ENCODE measurements at regions not wholly inside any gene's neighbourhood (a gene's known extent, or its start where the extent isn't known, plus 50 kb on each side); places are given as distances from the start of the nearest gene placed in this dataset.

DNA sequence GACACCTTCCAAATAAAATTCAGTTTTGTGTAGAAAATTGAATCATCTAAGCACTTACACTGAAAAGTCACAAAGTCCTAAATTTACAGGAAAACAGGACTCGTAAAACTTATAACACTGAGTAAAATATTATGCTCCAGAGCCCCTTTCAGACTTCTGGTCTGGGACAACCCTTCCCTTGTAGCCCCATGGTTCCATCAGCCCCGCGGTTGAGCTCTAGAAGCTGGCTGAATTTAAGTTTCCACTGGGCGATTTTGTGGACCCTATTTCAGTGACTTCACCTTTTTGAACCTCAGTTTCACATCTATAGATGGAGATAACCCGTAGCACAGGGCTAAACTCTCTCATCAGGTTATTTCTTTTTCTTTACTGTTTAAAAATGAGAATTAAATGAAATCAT, 117.7 kb upstream of the BACH2 start:
- Histone ChIP-seq H3K27ac (ENCODE audit: low read depth, low read length) (no peak overlapping the region), H3K27me3 (ENCODE audit: control insufficient read depth, insufficient read depth, low read length) (peaks cover 5% of the 10 kb centered on the region), H3K4me3 (ENCODE audit: low read depth, low read length) (no peak overlapping the region), H3K9me3 (ENCODE audit: control insufficient read depth, insufficient read depth, low read length) (no peaks in the 10 kb centered on the region)
- no peak for DNase-seq (ENCODE audit: low read depth, low spot score)
- POLR2A ChIA-PET = interaction anchor here (1.5 kb wide), 1 partner anchor 11 kb away, joined by 3 read pairs; no protein-coding TSS in a partner anchor
- TF ChIP-seq CTCF (IDR thresholded peaks at IDR 0.05; ENCODE audit: low read depth, low read length) = no peak
- CTCF ChIA-PET = no interaction called here

- Histone ChIP-seq H3K27me3 (ENCODE audit: control insufficient read depth, insufficient read depth, low read length) (peaks cover 3% of the 10 kb centered on the region), H3K27ac (ENCODE audit: low read depth, low read length) (no peak overlapping the region), H3K4me3 (ENCODE audit: low read depth, low read length) (peak overlapping the region; percentile 39), H3K9me3 (ENCODE audit: control insufficient read depth, insufficient read depth, low read length) (no peaks in the 10 kb centered on the region)
- DNase-seq (ENCODE audit: low read depth, low spot score) = no peak
- POLR2A ChIA-PET = interaction anchor here (0.6 to 1.5 kb wide), 2 partner anchors 10 to 36 kb away, joined by 3 to 5 read pairs; no protein-coding TSS in a partner anchor
- no peak for TF ChIP-seq CTCF (IDR thresholded peaks at IDR 0.05; ENCODE audit: low read depth, low read length)
- CTCF ChIA-PET = no interaction called here
Observed at GRCh38 chr6:90413867-90414266, 117.2 kb upstream of the BACH2 start.

GRCh38 chr6:90413396-90413795, 116.8 kb upstream of the BACH2 start:
- ChIA-PET POLR2A (interaction anchor here (0.6 to 1.5 kb wide), 2 partner anchors 10 to 36 kb away, joined by 3 to 5 read pairs; no protein-coding TSS in a partner anchor), CTCF (interaction anchor here (1.0 kb wide), 1 partner anchor 21 kb away, joined by 4 read pairs; no protein-coding TSS in a partner anchor)
- Histone ChIP-seq H3K4me3 (ENCODE audit: low read depth, low read length) (peak overlapping the region; percentile 39), H3K27me3 (ENCODE audit: control insufficient read depth, insufficient read depth, low read length) (peaks cover 3% of the 10 kb centered on the region), H3K27ac (ENCODE audit: low read depth, low read length) (no peak overlapping the region), H3K9me3 (ENCODE audit: control insufficient read depth, insufficient read depth, low read length) (no peaks in the 10 kb centered on the region)
- DNase-seq (ENCODE audit: low read depth, low spot score) = no peak
- TF ChIP-seq CTCF (IDR thresholded peaks at IDR 0.05; ENCODE audit: low read depth, low read length) = no peak

GRCh38 chr6:90412538-90413369, 116.1 kb upstream of the BACH2 start:
- no peaks in the 10 kb centered on the region for H3K27me3 ChIP-seq (ENCODE audit: control insufficient read depth, insufficient read depth, low read length)
- no peak overlapping the region for H3K4me3 ChIP-seq (ENCODE audit: low read depth, low read length)
- H3K27ac ChIP-seq (ENCODE audit: low read depth, low read length) = no peak overlapping the region
- POLR2A ChIA-PET = interaction anchor here (0.6 to 1.5 kb wide), 2 partner anchors 9 to 35 kb away, joined by 3 to 5 read pairs; no protein-coding TSS in a partner anchor
- CTCF ChIA-PET = interaction anchor here (0.6 to 1.0 kb wide), 4 partner anchors 19 to 472 kb away, joined by 3 to 5 read pairs (median 4); no protein-coding TSS in a partner anchor
- DNase-seq (ENCODE audit: low read depth, low spot score) = no peak
- no peak for TF ChIP-seq CTCF (IDR thresholded peaks at IDR 0.05; ENCODE audit: low read depth, low read length)
- H3K9me3 ChIP-seq (ENCODE audit: control insufficient read depth, insufficient read depth, low read length) = no peaks in the 10 kb centered on the region

GRCh38 chr6:90411292-90411781, 114.7 kb upstream of the BACH2 start:
- Histone ChIP-seq H3K9me3 (ENCODE audit: control insufficient read depth, insufficient read depth, low read length) (peaks cover 5% of the 10 kb centered on the region; the same call in 1 of the 2 replicates), H3K27me3 (ENCODE audit: control insufficient read depth, insufficient read depth, low read length) (no peaks in the 10 kb centered on the region), H3K4me3 (ENCODE audit: low read depth, low read length) (no peak overlapping the region), H3K27ac (ENCODE audit: low read depth, low read length) (no peak overlapping the region)
- no peak for DNase-seq (ENCODE audit: low read depth, low spot score)
- POLR2A ChIA-PET = no interaction called here
- CTCF ChIA-PET = interaction anchor here (1.8 to 2.0 kb wide), 2 partner anchors 18 to 471 kb away, joined by 5 to 8 read pairs; no protein-coding TSS in a partner anchor
- TF ChIP-seq CTCF (IDR thresholded peaks at IDR 0.05; ENCODE audit: low read depth, low read length) = no peak
